CD8-positive, alpha-beta memory T cell (primary cell): ENCODE measurements at regions not wholly inside any gene's neighbourhood (a gene's known extent, or its start where the extent isn't known, plus 50 kb on each side); places are given as distances from the start of the nearest gene placed in this dataset.
"Not testable (repeated sequence)": the region's sequence is repeated elsewhere in the genome, so short reads cannot be mapped to it uniquely, and the experiment has no call there.

Experiments used
- CTCF ChIA-PET: fragments of 350-600 bp; sonication (Branson Sonifier 250); formaldehyde crosslinking; loops from one replicate; lab custom pipeline; 2021; ENCODE audit warnings: antibody characterized with exemption; lab: Charles Lee
- POLR2A ChIA-PET: fragments of 350-600 bp; sonication (Branson Sonifier 250); formaldehyde crosslinking; loops from one replicate; lab custom pipeline; 2021; ENCODE audit warnings: antibody characterized with exemption; lab: Charles Lee
- DNase-seq, 5 donors: peaks; one replicate each; pipeline versions ENCODE4 v3.0.0 to v3.0.0-alpha.2; 2020 to 2022; ENCODE audit warnings: mixed read lengths in 1 of 5
- H3K27ac ChIP-seq: one replicate; pipeline ENCODE4 v1.7.0; 2013; ENCODE audit warnings: low read depth, mild to moderate bottlenecking, low read length, moderate library complexity
- H3K27me3 ChIP-seq: 2 replicates; pipeline ENCODE4 v1.7.0; 2013; ENCODE audit warnings: low read length, mild to moderate bottlenecking; ENCODE audit not compliant: insufficient read depth, poor library complexity, severe bottlenecking
- H3K36me3 ChIP-seq: 2 replicates; pipeline ENCODE4 v1.7.0; 2013; ENCODE audit warnings: mild to moderate bottlenecking, low read length, moderate library complexity; ENCODE audit not compliant: insufficient read depth
- H3K4me1 ChIP-seq: 2 replicates; pipeline ENCODE4 v1.7.0; 2013; ENCODE audit warnings: mild to moderate bottlenecking, low read length, moderate library complexity; ENCODE audit not compliant: insufficient read depth
- H3K4me3 ChIP-seq: 2 replicates; pipeline ENCODE4 v1.7.0; 2013; ENCODE audit warnings: mild to moderate bottlenecking, low read length
- H3K9me3 ChIP-seq: 2 replicates; pipeline ENCODE4 v1.7.0; 2013; ENCODE audit warnings: mild to moderate bottlenecking, low read length
- H3K27ac Mint-ChIP-seq, 8 donors: one replicate each; pipeline ENCODE4 v1.8.0; 2020 to 2021; ENCODE audit warnings: mixed read lengths in 8 of 8, mild to moderate bottlenecking in 6 of 8, inconsistent platforms in 3 of 8, moderate library complexity in 3 of 8
- H3K27me3 Mint-ChIP-seq, 2 donors: one replicate each; pipeline ENCODE4 v1.8.0; 2020 to 2021; ENCODE audit warnings: mixed read lengths in 2 of 2, mild to moderate bottlenecking in 1 of 2, moderate library complexity in 1 of 2
- H3K36me3 Mint-ChIP-seq, 3 donors: one replicate each; pipeline ENCODE4 v1.8.0; 2020 to 2021; ENCODE audit warnings: mixed read lengths in 3 of 3, inconsistent platforms in 1 of 3, mild to moderate bottlenecking in 1 of 3
- H3K4me1 Mint-ChIP-seq, 3 donors: one replicate each; pipeline ENCODE4 v1.8.0; 2020 to 2021; ENCODE audit warnings: mixed read lengths in 3 of 3, inconsistent platforms in 1 of 3, mild to moderate bottlenecking in 1 of 3
- H3K4me3 Mint-ChIP-seq, 7 donors: one replicate each; pipeline ENCODE4 v1.8.0; 2020 to 2021; ENCODE audit warnings: mixed read lengths in 7 of 7, mild to moderate bottlenecking in 6 of 7, moderate library complexity in 4 of 7, inconsistent platforms in 2 of 7
- H3K9me3 Mint-ChIP-seq, 5 donors: one replicate each; pipeline ENCODE4 v1.8.0; 2020 to 2022; ENCODE audit warnings: mixed read lengths in 5 of 5, mild to moderate bottlenecking in 3 of 5, moderate library complexity in 2 of 5, inconsistent platforms in 1 of 5

- H3K27ac Mint-ChIP-seq, POLR2A ChIA-PET, H3K27me3 Mint-ChIP-seq, H3K4me1 ChIP-seq, H3K27ac ChIP-seq, H3K27me3 ChIP-seq, CTCF ChIA-PET, H3K4me3 Mint-ChIP-seq, DNase-seq, H3K9me3 ChIP-seq, H3K36me3 ChIP-seq, H3K4me3 ChIP-seq, H3K4me1 Mint-ChIP-seq, H3K9me3 Mint-ChIP-seq: not testable (repeated sequence)
- peaks cover 0 to 13% (median 6%) of the 10 kb centered on the region in 3 donors for H3K36me3 Mint-ChIP-seq
Measured at GRCh38 chr16:29305018-29305417, 101.5 kb downstream of the NPIPB11 start.

GRCh38 chr16:29304251-29304650 is 102.3 kb downstream of the NPIPB11 start:
- Mint-ChIP-seq H3K27me3 (no peaks in the 10 kb centered on the region), H3K4me1 (peaks cover 0 to 3% (median 0%) of the 10 kb centered on the region in 3 donors), H3K36me3 (peaks cover 0 to 13% (median 6%) of the 10 kb centered on the region in 3 donors), H3K27ac (no peak overlapping the region), H3K4me3 (no peak overlapping the region), H3K9me3 (no peaks in the 10 kb centered on the region)
- POLR2A ChIA-PET = no interaction called here
- Histone ChIP-seq H3K36me3 (no peaks in the 10 kb centered on the region), H3K4me3 (no peak overlapping the region), H3K4me1 (no peaks in the 10 kb centered on the region), H3K27me3 (no peaks in the 10 kb centered on the region), H3K27ac (no peak overlapping the region), H3K9me3 (no peaks in the 10 kb centered on the region)
- CTCF ChIA-PET = interaction anchor here (1.4 kb wide), 1 partner anchor 12 kb away, joined by 3 read pairs; no protein-coding TSS in a partner anchor
- no peak for DNase-seq

- DNase-seq = no peak
- H3K27me3 Mint-ChIP-seq = no peaks in the 10 kb centered on the region
- peaks cover 0 to 13% (median 6%) of the 10 kb centered on the region in 3 donors for H3K36me3 Mint-ChIP-seq
- ChIA-PET CTCF (interaction anchor here (1.4 kb wide), 1 partner anchor 11 kb away, joined by 3 read pairs; no protein-coding TSS in a partner anchor), POLR2A (no interaction called here)
- no peaks in the 10 kb centered on the region for H3K9me3 ChIP-seq
- no peaks in the 10 kb centered on the region for H3K27me3 ChIP-seq
- H3K4me3 ChIP-seq = no peak overlapping the region
- H3K27ac ChIP-seq = no peak overlapping the region
- H3K4me3 Mint-ChIP-seq = no peak overlapping the region
- peaks cover 2 to 4% (median 3%) of the 10 kb centered on the region in 3 donors for H3K4me1 Mint-ChIP-seq
- H3K9me3 Mint-ChIP-seq = no peaks in the 10 kb centered on the region
- no peak overlapping the region for H3K27ac Mint-ChIP-seq
- H3K4me1 ChIP-seq = no peaks in the 10 kb centered on the region
- H3K36me3 ChIP-seq = no peaks in the 10 kb centered on the region
Measured at GRCh38 chr16:29303520-29303919, 103.0 kb downstream of the NPIPB11 start.

- Histone ChIP-seq H3K27me3 (no peaks in the 10 kb centered on the region), H3K9me3 (no peaks in the 10 kb centered on the region)
Measured at GRCh38 chr16:29302976-29303375, 103.5 kb downstream of the NPIPB11 start.

GRCh38 chr16:29302433-29302832 is 104.1 kb downstream of the NPIPB11 start:
- H3K27ac ChIP-seq, H3K27me3 Mint-ChIP-seq, H3K4me3 ChIP-seq, H3K36me3 ChIP-seq, POLR2A ChIA-PET, H3K9me3 Mint-ChIP-seq, DNase-seq, H3K4me1 ChIP-seq, H3K4me1 Mint-ChIP-seq, CTCF ChIA-PET, H3K9me3 ChIP-seq, H3K27ac Mint-ChIP-seq, H3K27me3 ChIP-seq: not testable (repeated sequence)
- peak overlapping the region in 1 of 7 donors; percentile 44 for H3K4me3 Mint-ChIP-seq
- H3K36me3 Mint-ChIP-seq = peaks cover 0 to 13% (median 6%) of the 10 kb centered on the region in 3 donors

More at GRCh38 chr16:29302976-29303375, 103.5 kb downstream of the NPIPB11 start:
- ChIA-PET CTCF (no interaction called here), POLR2A (no interaction called here)
- H3K36me3 Mint-ChIP-seq = peaks cover 0 to 13% (median 6%) of the 10 kb centered on the region in 3 donors
- no peaks in the 10 kb centered on the region for H3K36me3 ChIP-seq
- no peak overlapping the region for H3K4me3 Mint-ChIP-seq
- no peaks in the 10 kb centered on the region for H3K27me3 Mint-ChIP-seq
- H3K4me1 Mint-ChIP-seq = peaks cover 2 to 4% (median 3%) of the 10 kb centered on the region in 3 donors
- H3K9me3 Mint-ChIP-seq = no peaks in the 10 kb centered on the region
- H3K4me1 ChIP-seq = no peaks in the 10 kb centered on the region
- H3K4me3 ChIP-seq = no peak overlapping the region
- H3K27ac Mint-ChIP-seq = no peak overlapping the region
- no peak overlapping the region for H3K27ac ChIP-seq
- no peak for DNase-seq

- H3K4me3 ChIP-seq, H3K27me3 Mint-ChIP-seq, H3K9me3 Mint-ChIP-seq, H3K36me3 ChIP-seq, H3K9me3 ChIP-seq, DNase-seq, H3K27ac Mint-ChIP-seq, H3K4me1 Mint-ChIP-seq, H3K4me1 ChIP-seq, POLR2A ChIA-PET, CTCF ChIA-PET, H3K4me3 Mint-ChIP-seq, H3K27ac ChIP-seq, H3K27me3 ChIP-seq: not testable (repeated sequence)
- peaks cover 0 to 13% (median 6%) of the 10 kb centered on the region in 3 donors for H3K36me3 Mint-ChIP-seq
Measured at GRCh38 chr16:29301662-29302285, 104.7 kb downstream of the NPIPB11 start.

- H3K36me3 ChIP-seq, H3K4me1 Mint-ChIP-seq, H3K4me3 Mint-ChIP-seq, CTCF ChIA-PET, H3K9me3 ChIP-seq, POLR2A ChIA-PET, DNase-seq, H3K27me3 ChIP-seq, H3K27me3 Mint-ChIP-seq, H3K9me3 Mint-ChIP-seq, H3K4me3 ChIP-seq, H3K27ac ChIP-seq, H3K4me1 ChIP-seq: not testable (repeated sequence)
- peak overlapping the region in 1 of 8 donors; percentile 73 for H3K27ac Mint-ChIP-seq
- peaks cover 0 to 13% (median 6%) of the 10 kb centered on the region in 3 donors for H3K36me3 Mint-ChIP-seq
Measured at GRCh38 chr16:29300541-29301535, 105.7 kb downstream of the NPIPB11 start.

- H3K27me3 ChIP-seq, DNase-seq, H3K9me3 ChIP-seq, H3K4me3 ChIP-seq, POLR2A ChIA-PET, H3K36me3 ChIP-seq, H3K4me1 ChIP-seq, CTCF ChIA-PET, H3K4me3 Mint-ChIP-seq, H3K9me3 Mint-ChIP-seq, H3K4me1 Mint-ChIP-seq, H3K27me3 Mint-ChIP-seq, H3K27ac ChIP-seq: not testable (repeated sequence)
- Mint-ChIP-seq H3K36me3 (peaks cover 0 to 13% (median 6%) of the 10 kb centered on the region in 3 donors), H3K27ac (peak overlapping the region in 1 of 8 donors; percentile 1)
Measured at GRCh38 chr16:29300030-29300491, 106.5 kb downstream of the NPIPB11 start.
